PC-3 (cell line): ENCODE measurements at regions not wholly inside any gene's neighbourhood (a gene's known extent, or its start where the extent isn't known, plus 50 kb on each side); places are given as distances from the start of the nearest gene placed in this dataset.

Experiments used
- CTCF ChIP-seq: fragments of 300-600 bp; sonication (generic); conservative IDR thresholded peaks from 2 replicates; pipeline ENCODE4 v1.5.1; 2017; ENCODE audit warnings: antibody characterized with exemption, low read depth, mild to moderate bottlenecking, low read length
- EZH2 ChIP-seq: fragments of 300-600 bp; sonication (generic); IDR thresholded peaks from one replicate; pipeline ENCODE4 v1.6.1; 2017; ENCODE audit warnings: antibody characterized with exemption, mild to moderate bottlenecking, low read length; ENCODE audit not compliant: unreplicated experiment
- EZH2phosphoT487 ChIP-seq: fragments of 300-600 bp; sonication (generic); IDR thresholded peaks from 2 replicates; pipeline ENCODE4 v1.6.1; 2018; ENCODE audit warnings: mild to moderate bottlenecking, antibody characterized with exemption, low read length, borderline replicate concordance

- TF ChIP-seq CTCF: no peak
- TF ChIP-seq EZH2phosphoT487: no peak
- TF ChIP-seq EZH2: no peak
Measured at GRCh38 chr6:168189200-168190013, 110.4 kb upstream of the FRMD1 start.
